Gastrocnemius medialis (tissue), 4 donors: ENCODE measurements at regions not wholly inside any gene's neighbourhood (a gene's known extent, or its start where the extent isn't known, plus 50 kb on each side); places are given as distances from the start of the nearest gene placed in this dataset.
"Not testable (repeated sequence)": the region's sequence is repeated elsewhere in the genome, so short reads cannot be mapped to it uniquely, and the experiment has no call there.

Source experiments
- ATAC-seq, 2 donors: fragments of 150-250 bp; one replicate each; pipeline ENCODE4 v1.9.1; 2016
- DNase-seq, 2 donors: peaks; one replicate each; pipeline ENCODE4 v3.0.0-alpha.2; 2019
- H3K27ac ChIP-seq, 4 donors: fragments of 200-600 bp; sonication (generic); 1 replicate in 1 of 4; 2 replicates in 3 of 4; pipeline ENCODE4 v1.5.1; 2016 to 2018; ENCODE audit warnings: mild to moderate bottlenecking in 2 of 4, moderate library complexity in 1 of 4
- H3K27me3 ChIP-seq, 3 donors: fragments of 200-600 bp; sonication (generic) in 2 of 3; 1 replicate in 1 of 3; 2 replicates in 2 of 3; pipeline versions ENCODE4 v1.5.1 to v1.6.0; 2016 to 2019; ENCODE audit warnings: mild to moderate bottlenecking in 1 of 3, moderate library complexity in 1 of 3
- H3K36me3 ChIP-seq, 2 donors: fragments of 200-600 bp; sonication (generic) in 1 of 2; one replicate each; pipeline ENCODE4 v1.5.1; 2017 to 2018
- H3K4me1 ChIP-seq, 2 donors: fragments of 200-600 bp; sonication (generic) in 1 of 2; one replicate each; pipeline ENCODE4 v1.5.1; 2016 to 2017; ENCODE audit warnings: mild to moderate bottlenecking in 2 of 2
- H3K4me3 ChIP-seq, 4 donors: fragments of 200-600 bp; sonication (generic) in 3 of 4; 1 replicate in 1 of 4; 2 replicates in 3 of 4; pipeline ENCODE4 v1.5.1; 2016 to 2019; ENCODE audit warnings: mild to moderate bottlenecking in 2 of 4
- H3K9me3 ChIP-seq, 3 donors: fragments of 200-600 bp; sonication (generic) in 2 of 3; 1 replicate in 1 of 3; 2 replicates in 2 of 3; pipeline ENCODE4 v1.5.1; 2016 to 2019
- POLR2A ChIP-seq, 2 donors: fragments of 450-650 bp; IDR thresholded peaks; one replicate each; pipeline ENCODE4 v1.6.1; 2017; ENCODE audit warnings: antibody characterized with exemption in 2 of 2, mild to moderate bottlenecking in 2 of 2, moderate library complexity in 2 of 2
- in situ Hi-C, 4 donors: fragments of 200-750 bp; cut with MboI; loops; one replicate each; pipeline versions ENCODE4 v1.15.0 to v1.8.0; 2017; ENCODE audit warnings: low sequenced_read_pairs in 4 of 4
- intact Hi-C: fragments of 100-400 bp; cut with DNase I; formaldehyde crosslinking; loops from one replicate; pipeline ENCODE4 v1.15.1; 2023; ENCODE audit warnings: low total_unique reads
- TF ChIP-seq, protein P1 (sequence below), 5 experiments: fragments of 450-650 bp in 3 of 5; fragments of 200-600 bp in 2 of 5; sonication (generic) in 2 of 5; IDR thresholded peaks in 4 of 5; conservative IDR thresholded peaks in 1 of 5; 1 replicate in 4 of 5; 2 replicates in 1 of 5; pipeline ENCODE4 v1.5.1; 2016 to 2019; ENCODE audit warnings: antibody characterized with exemption in 5 of 5, mild to moderate bottlenecking in 3 of 5, moderate library complexity in 3 of 5

DNA sequence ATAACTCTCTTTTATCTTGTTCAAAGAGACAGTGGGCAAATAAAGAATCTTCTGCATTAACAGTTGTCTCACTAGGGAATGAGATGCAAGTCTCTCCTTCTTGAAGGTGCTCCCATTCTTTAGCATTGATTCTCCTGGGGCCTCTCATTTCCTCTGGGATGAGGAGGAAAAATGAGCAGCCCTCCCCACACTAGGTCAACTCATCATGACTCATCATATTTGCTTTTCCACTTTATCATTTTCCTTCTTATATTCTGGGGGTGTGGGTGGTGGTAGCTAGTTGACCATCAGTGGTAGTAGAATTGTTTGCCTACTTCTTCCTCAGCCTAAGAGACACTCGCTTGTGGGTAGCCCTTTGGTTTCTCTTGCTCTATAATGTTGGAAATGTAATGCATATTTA lies 182.0 kb upstream of the C1orf87 start:
- ATAC-seq (no peak), DNase-seq (no peak)
- no peak overlapping the region for H3K4me3 ChIP-seq
- TF ChIP-seq POLR2A (IDR thresholded peaks at IDR 0.05): no peak
- TF ChIP-seq, protein P1, sequence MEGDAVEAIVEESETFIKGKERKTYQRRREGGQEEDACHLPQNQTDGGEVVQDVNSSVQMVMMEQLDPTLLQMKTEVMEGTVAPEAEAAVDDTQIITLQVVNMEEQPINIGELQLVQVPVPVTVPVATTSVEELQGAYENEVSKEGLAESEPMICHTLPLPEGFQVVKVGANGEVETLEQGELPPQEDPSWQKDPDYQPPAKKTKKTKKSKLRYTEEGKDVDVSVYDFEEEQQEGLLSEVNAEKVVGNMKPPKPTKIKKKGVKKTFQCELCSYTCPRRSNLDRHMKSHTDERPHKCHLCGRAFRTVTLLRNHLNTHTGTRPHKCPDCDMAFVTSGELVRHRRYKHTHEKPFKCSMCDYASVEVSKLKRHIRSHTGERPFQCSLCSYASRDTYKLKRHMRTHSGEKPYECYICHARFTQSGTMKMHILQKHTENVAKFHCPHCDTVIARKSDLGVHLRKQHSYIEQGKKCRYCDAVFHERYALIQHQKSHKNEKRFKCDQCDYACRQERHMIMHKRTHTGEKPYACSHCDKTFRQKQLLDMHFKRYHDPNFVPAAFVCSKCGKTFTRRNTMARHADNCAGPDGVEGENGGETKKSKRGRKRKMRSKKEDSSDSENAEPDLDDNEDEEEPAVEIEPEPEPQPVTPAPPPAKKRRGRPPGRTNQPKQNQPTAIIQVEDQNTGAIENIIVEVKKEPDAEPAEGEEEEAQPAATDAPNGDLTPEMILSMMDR (IDR thresholded peaks at IDR 0.05 in 4 of 5, conservative IDR thresholded peaks at IDR 0.05 in 1 of 5): no peak
- H3K9me3 ChIP-seq: no peaks in the 10 kb centered on the region
- H3K4me1 ChIP-seq: no peaks in the 10 kb centered on the region
- in situ Hi-C loops: no loop called here
- H3K27ac ChIP-seq: no peak overlapping the region
- intact Hi-C loops: no loop called here
- no peaks in the 10 kb centered on the region for H3K27me3 ChIP-seq
- H3K36me3 ChIP-seq: no peaks in the 10 kb centered on the region

DNA sequence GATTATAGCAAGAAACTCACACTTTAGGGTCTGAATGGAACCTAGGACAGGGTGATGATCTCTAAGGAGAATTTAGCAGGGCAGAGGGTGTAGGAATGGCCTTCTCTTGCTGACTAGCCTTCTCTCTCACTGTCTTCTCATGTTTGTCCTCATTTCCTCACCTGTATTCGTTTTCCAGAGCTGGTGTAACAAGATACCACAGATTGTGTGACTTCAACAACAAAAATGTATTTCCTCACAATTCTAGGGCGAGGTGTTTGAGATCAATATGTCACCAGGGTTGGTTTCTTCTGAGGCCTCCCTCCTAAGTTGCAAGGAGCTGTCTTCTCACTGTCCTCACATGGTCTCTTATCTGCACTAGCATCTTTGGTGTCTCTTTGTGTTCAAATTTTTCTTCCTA lies 177.9 kb upstream of the C1orf87 start:
- no peaks in the 10 kb centered on the region for H3K4me1 ChIP-seq
- H3K4me3 ChIP-seq: no peak overlapping the region
- intact Hi-C loops: no loop called here
- H3K9me3 ChIP-seq: no peaks in the 10 kb centered on the region
- DNase-seq: no peak
- H3K36me3 ChIP-seq: no peaks in the 10 kb centered on the region
- H3K27ac ChIP-seq: no peak overlapping the region
- TF ChIP-seq, protein P1 (IDR thresholded peaks at IDR 0.05 in 4 of 5, conservative IDR thresholded peaks at IDR 0.05 in 1 of 5): no peak
- TF ChIP-seq POLR2A (IDR thresholded peaks at IDR 0.05): no peak
- H3K27me3 ChIP-seq: no peaks in the 10 kb centered on the region
- in situ Hi-C loops: no loop called here
- no peak for ATAC-seq

DNA sequence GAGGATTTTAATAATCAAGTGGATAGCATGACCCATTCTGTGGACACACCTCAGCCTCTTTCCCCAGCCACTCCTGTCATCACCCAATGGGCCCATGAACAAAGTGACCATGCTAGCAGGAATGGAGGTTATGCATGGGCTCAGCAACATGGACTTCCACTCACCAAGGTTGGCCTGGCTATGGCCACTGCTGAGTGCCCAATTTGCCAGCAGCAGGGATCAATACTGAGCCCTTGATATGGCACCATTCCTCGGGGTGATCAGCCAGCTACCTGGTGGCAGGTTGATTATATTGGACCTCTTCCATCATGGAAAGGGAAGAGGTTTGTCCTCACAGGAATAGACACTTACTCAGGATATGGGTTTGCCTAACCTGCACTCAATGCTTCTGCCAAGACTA lies 173.9 kb upstream of the C1orf87 start:
- H3K4me3 ChIP-seq, H3K27me3 ChIP-seq, H3K9me3 ChIP-seq, H3K4me1 ChIP-seq, ATAC-seq, H3K36me3 ChIP-seq, H3K27ac ChIP-seq, intact Hi-C loops, DNase-seq, in situ Hi-C loops: not testable (repeated sequence)

DNA sequence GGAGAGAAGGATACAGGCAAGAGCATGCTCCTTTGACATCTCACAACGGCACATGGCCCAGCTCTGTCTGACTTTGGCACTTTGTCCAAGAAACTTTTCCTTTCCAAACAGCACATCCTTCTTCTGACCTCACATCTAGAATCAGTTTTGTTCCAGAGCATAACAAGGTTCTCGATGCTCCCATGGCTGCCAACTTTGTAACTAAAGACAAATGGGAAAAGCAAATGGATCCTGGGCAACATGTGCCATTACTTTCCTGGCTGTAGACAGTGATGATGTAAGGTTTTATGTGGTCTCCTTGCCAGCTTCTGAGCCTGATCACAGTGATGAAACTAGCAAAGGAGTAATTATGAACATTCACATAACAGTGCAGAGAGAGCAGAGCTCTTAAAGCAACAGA lies 171.8 kb upstream of the C1orf87 start:
- peak; percentile 16 to 49 for ATAC-seq

DNA sequence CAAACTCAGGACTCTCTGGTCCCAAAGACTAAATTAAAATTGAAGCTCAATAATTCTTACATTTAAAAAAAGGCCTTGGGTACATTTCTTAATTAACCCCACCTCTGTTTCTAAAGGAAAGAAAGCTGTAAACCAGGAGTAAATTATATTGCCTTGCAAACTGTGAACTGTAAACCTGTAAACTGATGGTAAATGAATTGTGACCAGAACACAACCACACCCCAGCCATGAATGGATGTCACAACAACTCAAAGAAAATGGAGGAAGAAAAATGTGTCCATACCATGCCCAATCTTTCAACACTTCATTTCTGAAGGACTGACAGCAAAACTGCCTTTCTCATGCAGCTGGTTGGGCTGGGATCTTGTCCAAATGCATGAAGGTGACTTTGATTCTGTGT lies 171.3 kb upstream of the C1orf87 start:
- intact Hi-C loops: no loop called here
- H3K27ac ChIP-seq: no peak overlapping the region
- H3K4me3 ChIP-seq: no peak overlapping the region
- no peaks in the 10 kb centered on the region for H3K9me3 ChIP-seq
- TF ChIP-seq POLR2A (IDR thresholded peaks at IDR 0.05): no peak
- TF ChIP-seq, protein P1 (IDR thresholded peaks at IDR 0.05 in 4 of 5, conservative IDR thresholded peaks at IDR 0.05 in 1 of 5): no peak
- DNase-seq: no peak
- H3K36me3 ChIP-seq: no peaks in the 10 kb centered on the region
- no peak for ATAC-seq
- no peaks in the 10 kb centered on the region for H3K4me1 ChIP-seq
- H3K27me3 ChIP-seq: no peaks in the 10 kb centered on the region
- in situ Hi-C loops: no loop called here

More for the DNA sequence above, 171.8 kb upstream of the C1orf87 start:
- H3K36me3 ChIP-seq: no peaks in the 10 kb centered on the region
- H3K27ac ChIP-seq: no peak overlapping the region
- in situ Hi-C loops: no loop called here
- no peaks in the 10 kb centered on the region for H3K27me3 ChIP-seq
- DNase-seq: no peak
- intact Hi-C loops: no loop called here
- TF ChIP-seq, protein P1 (IDR thresholded peaks at IDR 0.05 in 4 of 5, conservative IDR thresholded peaks at IDR 0.05 in 1 of 5): no peak
- no peak for TF ChIP-seq POLR2A (IDR thresholded peaks at IDR 0.05)
- H3K4me1 ChIP-seq: no peaks in the 10 kb centered on the region
- H3K4me3 ChIP-seq: no peak overlapping the region
- no peaks in the 10 kb centered on the region for H3K9me3 ChIP-seq
